ENCODE measurements at regions not wholly inside any gene's neighbourhood (a gene's known extent, or its start where the extent isn't known, plus 50 kb on each side); places are given as distances from the start of the nearest gene placed in this dataset.

DNA sequence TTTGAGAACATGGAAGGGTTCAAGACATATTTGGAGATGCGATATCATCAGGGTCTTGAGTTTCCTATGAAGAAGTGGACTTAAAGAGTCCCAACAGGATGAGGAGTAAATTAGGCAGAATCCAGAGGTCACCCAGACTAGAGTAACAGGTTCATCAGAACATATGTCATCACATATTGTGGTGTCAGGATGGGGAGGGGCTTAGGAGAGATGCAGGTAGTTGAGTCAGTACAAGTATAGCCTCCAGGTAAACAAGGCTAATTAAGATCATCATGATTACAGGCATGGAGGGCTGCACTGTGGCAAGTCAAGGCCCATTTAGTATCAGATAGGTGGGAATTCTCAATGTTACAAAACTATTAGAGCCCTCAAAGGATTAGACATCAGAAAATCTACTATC lies 90.1 kb upstream of the PAK5 start:
- TF ChIP-seq MYC (IDR thresholded peaks at IDR 0.05; ENCODE audit: low read depth, low read length) (no peak), POLR2A (IDR thresholded peaks at IDR 0.05; ENCODE audit: extremely low read depth, insufficient read length) (no peak)
- TF ChIP-seq, protein P1, sequence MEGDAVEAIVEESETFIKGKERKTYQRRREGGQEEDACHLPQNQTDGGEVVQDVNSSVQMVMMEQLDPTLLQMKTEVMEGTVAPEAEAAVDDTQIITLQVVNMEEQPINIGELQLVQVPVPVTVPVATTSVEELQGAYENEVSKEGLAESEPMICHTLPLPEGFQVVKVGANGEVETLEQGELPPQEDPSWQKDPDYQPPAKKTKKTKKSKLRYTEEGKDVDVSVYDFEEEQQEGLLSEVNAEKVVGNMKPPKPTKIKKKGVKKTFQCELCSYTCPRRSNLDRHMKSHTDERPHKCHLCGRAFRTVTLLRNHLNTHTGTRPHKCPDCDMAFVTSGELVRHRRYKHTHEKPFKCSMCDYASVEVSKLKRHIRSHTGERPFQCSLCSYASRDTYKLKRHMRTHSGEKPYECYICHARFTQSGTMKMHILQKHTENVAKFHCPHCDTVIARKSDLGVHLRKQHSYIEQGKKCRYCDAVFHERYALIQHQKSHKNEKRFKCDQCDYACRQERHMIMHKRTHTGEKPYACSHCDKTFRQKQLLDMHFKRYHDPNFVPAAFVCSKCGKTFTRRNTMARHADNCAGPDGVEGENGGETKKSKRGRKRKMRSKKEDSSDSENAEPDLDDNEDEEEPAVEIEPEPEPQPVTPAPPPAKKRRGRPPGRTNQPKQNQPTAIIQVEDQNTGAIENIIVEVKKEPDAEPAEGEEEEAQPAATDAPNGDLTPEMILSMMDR (IDR thresholded peaks at IDR 0.05; ENCODE audit: low read depth, low read length), result no peak
- TF ChIP-seq, protein P2, sequence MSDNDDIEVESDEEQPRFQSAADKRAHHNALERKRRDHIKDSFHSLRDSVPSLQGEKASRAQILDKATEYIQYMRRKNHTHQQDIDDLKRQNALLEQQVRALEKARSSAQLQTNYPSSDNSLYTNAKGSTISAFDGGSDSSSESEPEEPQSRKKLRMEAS (IDR thresholded peaks at IDR 0.05; ENCODE audit: low read depth, low read length), result no peak
- no peak overlapping the region for H3K4me3 ChIP-seq (ENCODE audit: low read depth, low read length)
- DNase-seq (ENCODE audit: low read depth), result no peak

DNA sequence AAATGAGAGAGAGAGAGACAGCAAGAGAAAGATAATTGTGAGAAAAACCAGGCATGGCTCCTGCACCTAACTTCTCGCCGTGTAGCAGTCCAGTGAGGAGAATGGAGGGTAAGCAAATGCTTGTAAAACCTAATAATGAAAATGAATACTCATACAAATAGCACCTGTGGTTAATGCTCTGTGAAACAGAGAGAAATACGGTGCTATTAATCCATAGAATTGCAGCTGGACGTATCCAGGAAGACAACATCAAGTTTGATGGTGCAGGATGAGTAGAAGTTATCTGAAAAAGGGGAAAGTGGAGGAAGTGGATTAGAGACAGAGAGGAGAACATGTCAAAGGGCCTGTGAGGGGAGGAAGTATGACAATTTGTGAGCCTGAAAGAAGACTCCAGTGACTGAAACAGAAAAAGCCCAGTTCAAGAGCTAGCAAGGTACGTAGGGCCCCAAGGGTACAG lies 89.4 kb upstream of the PAK5 start:
- no peak for TF ChIP-seq POLR2A (IDR thresholded peaks at IDR 0.05; ENCODE audit: extremely low read depth, insufficient read length)
- TF ChIP-seq, protein P1 (IDR thresholded peaks at IDR 0.05; ENCODE audit: low read depth, low read length), result no peak
- no peak for TF ChIP-seq MYC (IDR thresholded peaks at IDR 0.05; ENCODE audit: low read depth, low read length)
- TF ChIP-seq, protein P2 (IDR thresholded peaks at IDR 0.05; ENCODE audit: low read depth, low read length), result no peak
- no peak overlapping the region for H3K4me3 ChIP-seq (ENCODE audit: low read depth, low read length)
- DNase-seq (ENCODE audit: low read depth), result no peak

DNA sequence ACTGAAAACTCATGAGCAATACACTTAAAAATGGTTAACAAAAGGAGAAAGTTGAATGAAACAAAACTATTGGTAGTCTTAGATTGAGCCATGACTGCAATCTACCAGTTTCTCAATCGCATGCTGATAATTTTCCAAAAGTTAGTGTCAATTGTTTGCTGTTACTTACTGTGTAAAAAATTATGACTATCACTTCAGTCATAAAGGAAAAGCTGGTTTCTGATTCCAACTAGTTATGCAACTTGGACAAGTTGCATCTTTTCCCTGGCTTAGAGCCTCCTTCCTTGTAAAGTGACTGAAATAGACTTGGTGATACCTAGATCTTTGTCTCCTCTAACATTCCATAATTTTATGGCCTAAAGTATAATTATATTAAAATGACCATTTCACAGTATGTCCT lies 88.3 kb upstream of the PAK5 start:
- TF ChIP-seq POLR2A (IDR thresholded peaks at IDR 0.05; ENCODE audit: extremely low read depth, insufficient read length) (no peak), MYC (IDR thresholded peaks at IDR 0.05; ENCODE audit: low read depth, low read length) (no peak)
- TF ChIP-seq, protein P2 (IDR thresholded peaks at IDR 0.05; ENCODE audit: low read depth, low read length), result no peak
- TF ChIP-seq, protein P1 (IDR thresholded peaks at IDR 0.05; ENCODE audit: low read depth, low read length), result no peak
- no peak for DNase-seq (ENCODE audit: low read depth)
- no peak overlapping the region for H3K4me3 ChIP-seq (ENCODE audit: low read depth, low read length)

DNA sequence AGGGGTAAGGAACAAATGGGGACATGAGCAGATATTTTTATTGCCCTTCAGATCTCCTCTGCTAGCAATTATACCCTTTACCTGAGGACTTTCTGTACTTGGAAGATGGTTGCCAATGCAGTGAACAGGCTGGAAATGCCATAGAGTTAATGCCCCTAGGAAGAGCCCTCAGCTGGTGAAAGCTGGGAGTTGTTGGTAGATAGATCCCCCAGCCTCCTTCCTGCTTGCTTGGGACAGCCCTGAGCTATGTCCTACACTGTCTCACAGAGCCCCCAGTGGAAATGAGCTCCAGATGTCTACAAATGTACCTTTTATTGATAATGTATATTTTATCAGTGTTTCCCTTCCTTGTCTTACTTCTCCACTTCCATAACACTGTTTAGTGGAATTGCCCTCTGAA lies 87.6 kb upstream of the PAK5 start:
- TF ChIP-seq MYC (IDR thresholded peaks at IDR 0.05; ENCODE audit: low read depth, low read length), result no peak
- TF ChIP-seq POLR2A (IDR thresholded peaks at IDR 0.05; ENCODE audit: extremely low read depth, insufficient read length), result no peak
- TF ChIP-seq, protein P2 (IDR thresholded peaks at IDR 0.05; ENCODE audit: low read depth, low read length), result no peak
- TF ChIP-seq, protein P1 (IDR thresholded peaks at IDR 0.05; ENCODE audit: low read depth, low read length), result no peak
- no peak for DNase-seq (ENCODE audit: low read depth)

DNA sequence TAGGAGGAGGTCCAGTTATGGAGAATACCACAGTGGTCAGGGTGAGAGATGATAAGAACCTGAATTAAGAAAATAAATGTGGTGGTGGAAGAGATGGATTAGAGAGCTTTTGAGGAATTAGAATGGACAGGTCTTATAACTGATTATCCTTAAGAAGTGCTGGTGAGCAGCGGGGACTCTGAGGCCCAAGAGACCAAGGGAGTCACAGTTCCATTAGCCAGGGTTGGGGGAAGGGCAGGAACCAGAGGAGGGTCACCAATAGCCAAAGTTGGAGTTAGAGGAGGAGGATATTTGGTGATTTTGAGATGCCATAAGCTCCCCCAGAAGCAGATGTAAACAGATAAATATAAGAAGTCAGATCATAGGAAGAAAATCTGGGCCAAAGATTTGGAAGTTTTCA lies 87.1 kb upstream of the PAK5 start:
- no peak overlapping the region for H3K4me3 ChIP-seq (ENCODE audit: low read depth, low read length)
- DNase-seq (ENCODE audit: low read depth), result no peak
- TF ChIP-seq POLR2A (IDR thresholded peaks at IDR 0.05; ENCODE audit: extremely low read depth, insufficient read length) (no peak), MYC (IDR thresholded peaks at IDR 0.05; ENCODE audit: low read depth, low read length) (no peak)
- TF ChIP-seq, protein P2 (IDR thresholded peaks at IDR 0.05; ENCODE audit: low read depth, low read length), result no peak
- TF ChIP-seq, protein P1 (IDR thresholded peaks at IDR 0.05; ENCODE audit: low read depth, low read length), result no peak

More for the DNA sequence above, 87.6 kb upstream of the PAK5 start:
- H3K4me3 ChIP-seq (ENCODE audit: low read depth, low read length), result no peak overlapping the region

All from NB4 (cell line).